ENCODE measurements at regions not wholly inside any gene's neighbourhood (a gene's known extent, or its start where the extent isn't known, plus 50 kb on each side); places are given as distances from the start of the nearest gene placed in this dataset.

DNA sequence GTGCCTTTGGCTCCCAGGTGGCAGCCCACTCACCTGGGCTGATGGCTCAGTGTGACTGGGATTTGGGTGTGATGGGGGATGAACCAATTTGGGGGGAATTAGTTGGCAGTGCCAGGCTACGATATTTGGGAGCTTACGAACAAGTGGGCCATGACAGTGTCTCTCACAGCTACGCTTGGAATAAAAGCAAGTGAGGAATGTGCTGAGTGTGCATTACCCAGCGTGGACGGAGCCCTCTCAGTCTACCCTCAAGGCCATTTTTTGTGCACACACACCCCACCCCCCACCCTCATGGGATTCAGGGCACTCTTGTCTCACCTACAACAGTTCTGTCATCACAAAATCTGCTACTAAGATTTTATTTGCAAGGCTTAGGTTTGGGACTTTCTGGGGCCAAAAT, 329.1 kb downstream of the NDFIP2 start:
- H3K4me1 ChIP-seq (ENCODE audit: control insufficient read depth in 1 of 2, insufficient read depth in 2 of 2, low read length in 2 of 2): no peaks in the 10 kb centered on the region
- H3K27ac ChIP-seq (ENCODE audit: low read depth, low read length): no peak overlapping the region
- H3K9me3 ChIP-seq (ENCODE audit: control insufficient read depth in 1 of 2, low read length in 2 of 2): no peaks in the 10 kb centered on the region
- no peaks in the 10 kb centered on the region for H3K36me3 ChIP-seq (ENCODE audit: control insufficient read depth in 1 of 2, insufficient read depth in 2 of 2, low read length in 2 of 2)
- H3K9ac ChIP-seq (ENCODE audit: low read depth in 1 of 2, low read length in 2 of 2): no peak overlapping the region
- H3K27me3 ChIP-seq (ENCODE audit: control insufficient read depth in 1 of 2, insufficient read depth in 2 of 2, low read length in 2 of 2): no peaks in the 10 kb centered on the region
- H3K4me3 ChIP-seq (ENCODE audit: low read depth in 1 of 2, low read length in 2 of 2): no peak overlapping the region

- no peaks in the 10 kb centered on the region for H3K27me3 ChIP-seq (ENCODE audit: control insufficient read depth in 1 of 2, insufficient read depth in 2 of 2, low read length in 2 of 2)
- H3K9me3 ChIP-seq (ENCODE audit: control insufficient read depth in 1 of 2, low read length in 2 of 2): no peaks in the 10 kb centered on the region
- H3K4me1 ChIP-seq (ENCODE audit: control insufficient read depth in 1 of 2, insufficient read depth in 2 of 2, low read length in 2 of 2): no peaks in the 10 kb centered on the region
- H3K9ac ChIP-seq (ENCODE audit: low read depth in 1 of 2, low read length in 2 of 2): no peak overlapping the region
- no peak overlapping the region for H3K27ac ChIP-seq (ENCODE audit: low read depth, low read length)
- no peaks in the 10 kb centered on the region for H3K36me3 ChIP-seq (ENCODE audit: control insufficient read depth in 1 of 2, insufficient read depth in 2 of 2, low read length in 2 of 2)
- H3K4me3 ChIP-seq (ENCODE audit: low read depth in 1 of 2, low read length in 2 of 2): no peak overlapping the region
Observed at GRCh38 chr13:79808475-79808874, 327.5 kb downstream of the NDFIP2 start.

DNA sequence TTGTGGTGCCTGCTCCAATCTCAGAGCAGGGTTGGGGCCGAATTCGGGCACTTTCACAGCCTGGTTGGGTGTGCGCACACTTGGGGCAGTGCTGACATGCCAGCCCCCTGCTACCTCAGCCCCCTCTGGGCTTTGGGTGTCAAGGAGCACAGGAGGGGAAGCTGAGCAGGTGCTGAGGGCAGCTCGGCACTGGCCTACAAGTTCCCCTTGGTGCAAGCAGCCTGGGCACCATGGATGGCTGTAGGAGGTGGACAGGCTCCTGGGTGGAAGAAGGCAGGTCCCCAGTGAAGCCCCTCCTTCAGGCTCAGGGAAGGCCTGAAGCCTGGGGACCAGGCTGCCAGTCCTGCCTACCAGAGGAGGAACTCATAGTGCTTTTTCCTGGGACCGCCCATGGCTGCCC, 326.6 kb downstream of the NDFIP2 start:
- H3K27me3 ChIP-seq (ENCODE audit: control insufficient read depth in 1 of 2, insufficient read depth in 2 of 2, low read length in 2 of 2): no peaks in the 10 kb centered on the region
- H3K9me3 ChIP-seq (ENCODE audit: control insufficient read depth in 1 of 2, low read length in 2 of 2): no peaks in the 10 kb centered on the region
- no peaks in the 10 kb centered on the region for H3K4me1 ChIP-seq (ENCODE audit: control insufficient read depth in 1 of 2, insufficient read depth in 2 of 2, low read length in 2 of 2)
- no peaks in the 10 kb centered on the region for H3K36me3 ChIP-seq (ENCODE audit: control insufficient read depth in 1 of 2, insufficient read depth in 2 of 2, low read length in 2 of 2)
- H3K4me3 ChIP-seq (ENCODE audit: low read depth in 1 of 2, low read length in 2 of 2): no peak overlapping the region
- H3K27ac ChIP-seq (ENCODE audit: low read depth, low read length): no peak overlapping the region
- no peak overlapping the region for H3K9ac ChIP-seq (ENCODE audit: low read depth in 1 of 2, low read length in 2 of 2)

- H3K9me3 ChIP-seq (ENCODE audit: control insufficient read depth in 1 of 2, low read length in 2 of 2): no peaks in the 10 kb centered on the region
Observed at GRCh38 chr13:79806821-79807220, 325.9 kb downstream of the NDFIP2 start.

DNA sequence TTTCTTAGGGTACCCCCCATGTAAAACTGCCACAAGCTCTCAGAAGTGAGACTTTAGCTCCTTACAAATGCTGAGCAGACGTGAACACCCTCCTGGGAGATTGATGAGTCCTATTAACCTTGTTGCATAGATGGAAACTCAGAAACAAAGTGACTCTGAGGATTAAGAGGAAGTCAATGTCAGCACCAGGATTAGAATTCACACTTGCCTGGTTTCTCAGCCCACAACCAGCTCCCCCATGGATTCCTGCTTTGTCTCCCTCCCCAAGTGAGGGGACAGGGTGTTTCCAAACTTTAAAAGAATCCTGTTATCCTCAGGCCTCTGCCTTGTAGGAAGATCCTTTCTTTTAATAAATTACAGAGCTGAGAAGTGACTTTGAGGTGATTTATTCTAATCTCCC, 324.4 kb downstream of the NDFIP2 start:
- Histone ChIP-seq H3K27ac (ENCODE audit: low read depth, low read length) (no peak overlapping the region), H3K4me3 (ENCODE audit: low read depth in 1 of 2, low read length in 2 of 2) (no peak overlapping the region), H3K9me3 (ENCODE audit: control insufficient read depth in 1 of 2, low read length in 2 of 2) (no peaks in the 10 kb centered on the region), H3K36me3 (ENCODE audit: control insufficient read depth in 1 of 2, insufficient read depth in 2 of 2, low read length in 2 of 2) (no peaks in the 10 kb centered on the region), H3K9ac (ENCODE audit: low read depth in 1 of 2, low read length in 2 of 2) (no peak overlapping the region), H3K27me3 (ENCODE audit: control insufficient read depth in 1 of 2, insufficient read depth in 2 of 2, low read length in 2 of 2) (no peaks in the 10 kb centered on the region), H3K4me1 (ENCODE audit: control insufficient read depth in 1 of 2, insufficient read depth in 2 of 2, low read length in 2 of 2) (no peaks in the 10 kb centered on the region)

More at GRCh38 chr13:79806821-79807220, 325.9 kb downstream of the NDFIP2 start:
- no peaks in the 10 kb centered on the region for H3K27me3 ChIP-seq (ENCODE audit: control insufficient read depth in 1 of 2, insufficient read depth in 2 of 2, low read length in 2 of 2)
- H3K9ac ChIP-seq (ENCODE audit: low read depth in 1 of 2, low read length in 2 of 2): no peak overlapping the region
- no peaks in the 10 kb centered on the region for H3K4me1 ChIP-seq (ENCODE audit: control insufficient read depth in 1 of 2, insufficient read depth in 2 of 2, low read length in 2 of 2)
- H3K36me3 ChIP-seq (ENCODE audit: control insufficient read depth in 1 of 2, insufficient read depth in 2 of 2, low read length in 2 of 2): no peaks in the 10 kb centered on the region
- no peak overlapping the region for H3K27ac ChIP-seq (ENCODE audit: low read depth, low read length)
- no peak overlapping the region for H3K4me3 ChIP-seq (ENCODE audit: low read depth in 1 of 2, low read length in 2 of 2)

- Histone ChIP-seq H3K9me3 (ENCODE audit: control insufficient read depth in 1 of 2, low read length in 2 of 2) (no peaks in the 10 kb centered on the region), H3K4me1 (ENCODE audit: control insufficient read depth in 1 of 2, insufficient read depth in 2 of 2, low read length in 2 of 2) (no peaks in the 10 kb centered on the region), H3K27ac (ENCODE audit: low read depth, low read length) (no peak overlapping the region), H3K4me3 (ENCODE audit: low read depth in 1 of 2, low read length in 2 of 2) (no peak overlapping the region), H3K9ac (ENCODE audit: low read depth in 1 of 2, low read length in 2 of 2) (no peak overlapping the region), H3K27me3 (ENCODE audit: control insufficient read depth in 1 of 2, insufficient read depth in 2 of 2, low read length in 2 of 2) (no peaks in the 10 kb centered on the region), H3K36me3 (ENCODE audit: control insufficient read depth in 1 of 2, insufficient read depth in 2 of 2, low read length in 2 of 2) (no peaks in the 10 kb centered on the region)
Observed at GRCh38 chr13:79803989-79804388, 323.0 kb downstream of the NDFIP2 start.

DNA sequence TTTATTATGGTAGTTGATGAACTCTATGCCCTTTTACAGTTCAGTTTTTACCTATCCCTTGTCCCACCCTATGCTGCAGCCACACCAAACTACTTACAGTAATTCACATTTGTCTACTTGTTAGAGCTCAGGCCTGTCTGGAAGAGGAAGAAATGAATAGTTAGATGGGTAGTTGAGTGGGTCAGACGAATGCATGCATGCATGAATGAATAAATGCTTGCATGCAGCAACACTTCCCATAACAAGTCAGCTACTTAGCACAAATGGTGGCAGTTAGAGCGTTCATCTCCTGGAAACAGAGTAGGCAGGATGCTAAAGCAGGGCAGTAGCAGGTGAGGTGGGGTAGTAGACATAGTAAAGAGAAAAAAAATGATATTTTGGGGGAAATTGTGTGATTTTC, 322.3 kb downstream of the NDFIP2 start:
- Histone ChIP-seq H3K36me3 (ENCODE audit: control insufficient read depth in 1 of 2, insufficient read depth in 2 of 2, low read length in 2 of 2) (no peaks in the 10 kb centered on the region), H3K27me3 (ENCODE audit: control insufficient read depth in 1 of 2, insufficient read depth in 2 of 2, low read length in 2 of 2) (no peaks in the 10 kb centered on the region), H3K9ac (ENCODE audit: low read depth in 1 of 2, low read length in 2 of 2) (no peak overlapping the region), H3K4me3 (ENCODE audit: low read depth in 1 of 2, low read length in 2 of 2) (no peak overlapping the region), H3K4me1 (ENCODE audit: control insufficient read depth in 1 of 2, insufficient read depth in 2 of 2, low read length in 2 of 2) (no peaks in the 10 kb centered on the region), H3K9me3 (ENCODE audit: control insufficient read depth in 1 of 2, low read length in 2 of 2) (no peaks in the 10 kb centered on the region), H3K27ac (ENCODE audit: low read depth, low read length) (no peak overlapping the region)

- H3K9me3 ChIP-seq (ENCODE audit: control insufficient read depth in 1 of 2, low read length in 2 of 2): no peaks in the 10 kb centered on the region
- H3K27me3 ChIP-seq (ENCODE audit: control insufficient read depth in 1 of 2, insufficient read depth in 2 of 2, low read length in 2 of 2): no peaks in the 10 kb centered on the region
- no peak overlapping the region for H3K9ac ChIP-seq (ENCODE audit: low read depth in 1 of 2, low read length in 2 of 2)
- H3K4me3 ChIP-seq (ENCODE audit: low read depth in 1 of 2, low read length in 2 of 2): no peak overlapping the region
- H3K4me1 ChIP-seq (ENCODE audit: control insufficient read depth in 1 of 2, insufficient read depth in 2 of 2, low read length in 2 of 2): no peaks in the 10 kb centered on the region
- H3K27ac ChIP-seq (ENCODE audit: low read depth, low read length): no peak overlapping the region
- no peaks in the 10 kb centered on the region for H3K36me3 ChIP-seq (ENCODE audit: control insufficient read depth in 1 of 2, insufficient read depth in 2 of 2, low read length in 2 of 2)
Observed at GRCh38 chr13:79802389-79803085, 321.6 kb downstream of the NDFIP2 start.

- H3K27ac ChIP-seq (ENCODE audit: low read depth, low read length): no peak overlapping the region
- no peaks in the 10 kb centered on the region for H3K27me3 ChIP-seq (ENCODE audit: control insufficient read depth in 1 of 2, insufficient read depth in 2 of 2, low read length in 2 of 2)
- no peaks in the 10 kb centered on the region for H3K4me1 ChIP-seq (ENCODE audit: control insufficient read depth in 1 of 2, insufficient read depth in 2 of 2, low read length in 2 of 2)
- H3K9me3 ChIP-seq (ENCODE audit: control insufficient read depth in 1 of 2, low read length in 2 of 2): no peaks in the 10 kb centered on the region
- no peak overlapping the region for H3K4me3 ChIP-seq (ENCODE audit: low read depth in 1 of 2, low read length in 2 of 2)
- no peak overlapping the region for H3K9ac ChIP-seq (ENCODE audit: low read depth in 1 of 2, low read length in 2 of 2)
- no peaks in the 10 kb centered on the region for H3K36me3 ChIP-seq (ENCODE audit: control insufficient read depth in 1 of 2, insufficient read depth in 2 of 2, low read length in 2 of 2)
Observed at GRCh38 chr13:79799059-79799867, 318.3 kb downstream of the NDFIP2 start.

DNA sequence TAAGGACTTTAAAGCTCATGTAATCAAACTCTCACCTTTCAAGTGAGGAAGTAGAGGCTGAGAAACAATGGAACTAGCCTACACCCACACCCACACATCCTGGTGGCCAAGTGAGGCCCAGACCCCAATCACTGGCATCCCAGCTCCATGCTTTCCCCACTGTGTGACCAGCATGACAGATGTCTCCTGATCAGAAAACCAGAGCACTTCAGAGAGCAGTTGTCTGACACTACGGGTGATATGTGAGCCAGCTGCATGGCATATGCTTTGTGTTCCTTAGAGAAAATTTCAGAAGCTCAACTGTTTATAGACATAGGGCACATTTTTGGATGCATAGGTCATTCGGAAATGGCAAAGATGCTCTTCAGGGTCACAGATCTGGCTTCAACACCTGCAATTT, 315.2 kb downstream of the NDFIP2 start:
- H3K9me3 ChIP-seq (ENCODE audit: control insufficient read depth in 1 of 2, low read length in 2 of 2): no peaks in the 10 kb centered on the region
- no peak overlapping the region for H3K4me3 ChIP-seq (ENCODE audit: low read depth in 1 of 2, low read length in 2 of 2)
- H3K9ac ChIP-seq (ENCODE audit: low read depth in 1 of 2, low read length in 2 of 2): no peak overlapping the region
- H3K4me1 ChIP-seq (ENCODE audit: control insufficient read depth in 1 of 2, insufficient read depth in 2 of 2, low read length in 2 of 2): no peaks in the 10 kb centered on the region
- H3K27me3 ChIP-seq (ENCODE audit: control insufficient read depth in 1 of 2, insufficient read depth in 2 of 2, low read length in 2 of 2): no peaks in the 10 kb centered on the region
- no peak overlapping the region for H3K27ac ChIP-seq (ENCODE audit: low read depth, low read length)
- H3K36me3 ChIP-seq (ENCODE audit: control insufficient read depth in 1 of 2, insufficient read depth in 2 of 2, low read length in 2 of 2): no peaks in the 10 kb centered on the region
